ENCODE measurements at regions not wholly inside any gene's neighbourhood (a gene's known extent, or its start where the extent isn't known, plus 50 kb on each side); places are given as distances from the start of the nearest gene placed in this dataset.
A peak's percentile ranks its signal among the peaks of the same experiment; 100 is the strongest.

DNA sequence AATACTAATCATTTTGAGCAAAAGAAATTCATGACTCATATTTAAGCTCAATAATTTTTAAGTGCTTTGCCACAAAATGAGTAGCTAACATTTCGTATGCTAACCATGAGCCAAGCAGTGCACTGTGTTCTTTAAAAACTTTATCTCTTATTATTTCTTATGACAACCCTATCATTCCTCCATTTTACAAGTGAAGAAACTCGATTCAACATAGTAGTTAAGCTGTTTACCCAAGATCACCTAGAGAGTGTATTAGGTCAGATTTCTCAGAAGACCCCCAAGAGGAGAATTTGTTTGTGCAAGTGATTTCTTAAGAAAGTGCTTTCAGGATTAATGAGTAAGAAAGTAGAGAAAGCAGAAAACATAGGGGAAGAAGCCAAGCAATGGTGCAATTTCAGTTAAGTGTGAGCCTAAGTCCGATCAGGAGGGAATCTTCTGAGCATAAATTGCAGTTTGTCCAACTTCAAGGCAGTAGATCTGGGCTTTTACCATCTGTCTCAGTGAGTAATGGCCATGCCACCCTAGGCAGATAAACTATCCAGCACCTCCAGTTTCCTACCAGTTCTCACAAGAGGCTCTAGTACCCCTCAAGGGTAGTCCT is 202.7 kb downstream of the SCG2 start:
- Histone ChIP-seq H3K27ac (ENCODE audit: low read length) (no peak overlapping the region), H3K4me1 (ENCODE audit: control insufficient read depth, insufficient read depth, low read length) (no peaks in the 10 kb centered on the region), H3K27me3 (ENCODE audit: control insufficient read depth, insufficient read depth) (no peaks in the 10 kb centered on the region), H3K4me3 (ENCODE audit: low read length) (no peak overlapping the region), H3K9me3 (ENCODE audit: control insufficient read depth, low read length) (no peaks in the 10 kb centered on the region)
- WGBS = 50% methylated on average over 3 of the region's 3 CpGs
- ATAC-seq = peak; percentile 29 to 71
- DNase-seq = no peak
- intact Hi-C loops (cut with DNase I) = no loop called here

DNA sequence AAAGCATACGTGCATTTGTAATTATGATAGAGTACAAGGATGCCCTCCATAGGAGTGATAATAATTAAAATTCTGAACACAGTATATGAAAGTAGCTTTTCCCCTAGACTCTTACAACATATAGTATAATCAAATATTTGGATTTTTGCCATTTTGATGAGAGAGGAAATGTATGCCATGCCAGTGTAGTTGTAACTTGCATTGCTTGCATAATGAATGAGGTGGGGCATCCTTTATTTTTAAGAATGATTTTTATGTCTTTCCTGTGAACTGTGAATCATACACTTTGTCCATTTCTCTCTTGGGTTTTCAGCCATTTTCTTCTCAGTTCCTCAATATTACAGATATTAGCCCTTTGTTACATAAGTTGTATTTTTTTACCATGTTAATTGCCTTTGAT is 197.5 kb downstream of the SCG2 start:
- WGBS = 90% methylated on average over 1 of the region's 1 CpG
- DNase-seq (no peak), ATAC-seq (no peak)
- H3K4me1 ChIP-seq (ENCODE audit: control insufficient read depth, insufficient read depth, low read length) = no peaks in the 10 kb centered on the region
- intact Hi-C loops (cut with DNase I) = no loop called here
- no peaks in the 10 kb centered on the region for H3K27me3 ChIP-seq (ENCODE audit: control insufficient read depth, insufficient read depth)
- H3K27ac ChIP-seq (ENCODE audit: low read length) = no peak overlapping the region
- H3K4me3 ChIP-seq (ENCODE audit: low read length) = no peak overlapping the region
- no peaks in the 10 kb centered on the region for H3K9me3 ChIP-seq (ENCODE audit: control insufficient read depth, low read length)

DNA sequence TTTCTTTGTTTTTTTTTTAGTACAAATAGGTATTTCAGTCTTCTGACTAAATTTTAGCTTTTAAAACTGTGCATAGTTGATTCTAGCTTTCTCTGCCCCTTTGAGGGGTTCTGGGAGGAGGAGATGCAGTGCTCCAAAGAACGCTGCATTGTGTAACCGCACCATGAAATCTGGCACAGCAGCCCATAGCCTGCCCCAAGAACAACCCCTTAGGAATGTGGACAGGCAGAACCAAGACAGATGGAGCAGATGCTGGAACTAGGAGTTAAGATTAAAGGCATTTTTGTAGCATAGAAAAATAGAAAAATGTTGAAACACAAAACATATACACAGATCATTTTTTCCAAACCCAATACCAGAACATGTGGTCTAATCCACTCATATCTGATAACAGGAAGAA is 187.5 kb downstream of the SCG2 start:
- DNase-seq = peak; percentile 78 to 89 (median 82)
- peak; percentile 93 to 98 for ATAC-seq
- H3K27ac ChIP-seq (ENCODE audit: low read length) = no peak overlapping the region
- intact Hi-C loops (cut with DNase I) = no loop called here
- no peaks in the 10 kb centered on the region for H3K4me1 ChIP-seq (ENCODE audit: control insufficient read depth, insufficient read depth, low read length)
- no peaks in the 10 kb centered on the region for H3K27me3 ChIP-seq (ENCODE audit: control insufficient read depth, insufficient read depth)
- H3K9me3 ChIP-seq (ENCODE audit: control insufficient read depth, low read length) = no peaks in the 10 kb centered on the region
- WGBS = 47% methylated on average over 2 of the region's 2 CpGs
- no peak overlapping the region for H3K4me3 ChIP-seq (ENCODE audit: low read length)

DNA sequence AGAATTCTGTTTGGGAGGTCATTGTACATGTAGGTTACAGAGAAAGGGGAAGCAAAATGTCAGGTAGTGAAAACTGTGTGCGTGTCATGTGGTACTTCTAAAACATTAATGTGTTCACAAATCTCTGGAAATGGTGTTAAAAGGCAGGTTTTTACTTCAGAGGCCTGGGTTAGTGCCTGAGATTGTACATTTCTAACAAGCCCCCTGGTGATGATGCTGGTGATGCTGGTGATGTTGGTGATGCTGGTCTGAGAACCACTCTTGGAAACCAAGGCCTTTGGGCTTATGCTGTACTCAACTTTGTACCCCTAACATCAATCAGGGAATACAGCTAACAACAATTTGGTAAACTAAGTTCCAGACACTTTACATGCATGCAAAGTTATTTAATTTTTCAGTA is 187.1 kb downstream of the SCG2 start:
- no peaks in the 10 kb centered on the region for H3K9me3 ChIP-seq (ENCODE audit: control insufficient read depth, low read length)
- intact Hi-C loops (cut with DNase I) = no loop called here
- ATAC-seq (no peak), DNase-seq (no peak)
- no peaks in the 10 kb centered on the region for H3K4me1 ChIP-seq (ENCODE audit: control insufficient read depth, insufficient read depth, low read length)
- WGBS = 89% methylated on average over 1 of the region's 1 CpG
- no peak overlapping the region for H3K4me3 ChIP-seq (ENCODE audit: low read length)
- peak overlapping the region; percentile 64 for H3K27ac ChIP-seq (ENCODE audit: low read length)
- no peaks in the 10 kb centered on the region for H3K27me3 ChIP-seq (ENCODE audit: control insufficient read depth, insufficient read depth)

DNA sequence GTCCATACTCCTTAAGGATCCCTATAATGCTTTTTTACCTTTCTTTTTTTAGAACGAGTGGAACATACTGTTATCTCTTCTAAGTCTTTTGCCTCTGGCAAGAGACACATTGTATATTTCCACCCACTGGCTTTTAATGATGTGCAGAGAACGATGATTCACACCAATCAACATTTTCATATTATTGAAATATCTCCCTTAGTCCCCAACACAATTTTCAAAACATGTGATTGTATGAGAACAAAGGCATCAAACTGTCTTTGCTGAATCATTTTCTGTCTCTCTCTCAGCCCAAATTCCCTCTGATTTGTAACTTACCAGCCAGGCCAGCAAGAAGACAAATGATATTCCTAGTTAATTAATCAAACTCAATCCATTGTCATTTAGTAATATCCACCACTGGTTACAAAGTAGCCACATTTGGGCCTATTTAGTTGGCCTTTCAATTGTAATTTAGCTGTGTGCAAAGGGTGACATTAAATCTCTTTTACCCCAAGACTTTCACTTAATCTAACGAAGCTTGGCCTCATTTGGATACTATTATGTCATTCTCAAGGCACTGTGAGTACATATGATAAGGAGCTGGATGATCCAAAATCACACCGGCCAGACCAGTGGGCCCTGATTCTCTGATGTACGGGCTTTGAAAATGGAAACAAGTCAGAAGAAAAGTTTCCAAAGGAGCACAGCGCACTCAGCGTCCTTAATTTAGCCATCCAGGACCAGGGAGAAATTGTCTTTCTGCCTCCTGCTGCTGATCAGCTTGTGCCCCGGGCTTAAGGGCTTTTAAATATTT is 185.1 kb downstream of the SCG2 start:
- no peaks in the 10 kb centered on the region for H3K27me3 ChIP-seq (ENCODE audit: control insufficient read depth, insufficient read depth)
- H3K9me3 ChIP-seq (ENCODE audit: control insufficient read depth, low read length) = no peaks in the 10 kb centered on the region
- WGBS = 51% methylated on average over 8 of the region's 8 CpGs
- H3K4me1 ChIP-seq (ENCODE audit: control insufficient read depth, insufficient read depth, low read length) = no peaks in the 10 kb centered on the region
- H3K27ac ChIP-seq (ENCODE audit: low read length) = no peak overlapping the region
- ATAC-seq (peak; percentile 68 to 79), DNase-seq (peak in 2 of 3 donors; percentile 13 to 75)
- H3K4me3 ChIP-seq (ENCODE audit: low read length) = no peak overlapping the region
- intact Hi-C loops (cut with DNase I) = no loop called here

DNA sequence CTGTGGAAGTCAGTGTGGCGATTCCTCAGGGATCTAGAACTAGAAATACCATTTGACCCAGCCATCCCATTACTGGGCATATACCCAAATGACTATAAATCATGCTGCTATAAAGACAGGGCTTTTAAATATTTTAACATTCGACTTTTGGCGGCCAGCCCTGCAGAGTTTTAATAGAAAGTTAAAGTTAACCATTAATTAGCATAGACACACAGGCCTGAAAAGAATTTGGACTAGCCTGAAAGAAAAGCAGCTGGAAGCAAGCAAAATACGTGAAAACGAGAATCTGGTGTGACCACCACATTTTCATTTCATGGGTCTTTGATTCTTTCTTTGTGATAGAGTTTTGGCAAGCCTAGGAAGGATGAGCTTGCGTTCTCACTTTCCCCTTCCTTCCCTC is 184.0 kb downstream of the SCG2 start:
- H3K9me3 ChIP-seq (ENCODE audit: control insufficient read depth, low read length) = no peaks in the 10 kb centered on the region
- H3K4me1 ChIP-seq (ENCODE audit: control insufficient read depth, insufficient read depth, low read length) = no peaks in the 10 kb centered on the region
- 67% methylated on average over 6 of the region's 6 CpGs for WGBS
- no peak overlapping the region for H3K4me3 ChIP-seq (ENCODE audit: low read length)
- intact Hi-C loops (cut with DNase I) = no loop called here
- DNase-seq = no peak
- H3K27ac ChIP-seq (ENCODE audit: low read length) = no peak overlapping the region
- ATAC-seq = no peak
- H3K27me3 ChIP-seq (ENCODE audit: control insufficient read depth, insufficient read depth) = no peaks in the 10 kb centered on the region

DNA sequence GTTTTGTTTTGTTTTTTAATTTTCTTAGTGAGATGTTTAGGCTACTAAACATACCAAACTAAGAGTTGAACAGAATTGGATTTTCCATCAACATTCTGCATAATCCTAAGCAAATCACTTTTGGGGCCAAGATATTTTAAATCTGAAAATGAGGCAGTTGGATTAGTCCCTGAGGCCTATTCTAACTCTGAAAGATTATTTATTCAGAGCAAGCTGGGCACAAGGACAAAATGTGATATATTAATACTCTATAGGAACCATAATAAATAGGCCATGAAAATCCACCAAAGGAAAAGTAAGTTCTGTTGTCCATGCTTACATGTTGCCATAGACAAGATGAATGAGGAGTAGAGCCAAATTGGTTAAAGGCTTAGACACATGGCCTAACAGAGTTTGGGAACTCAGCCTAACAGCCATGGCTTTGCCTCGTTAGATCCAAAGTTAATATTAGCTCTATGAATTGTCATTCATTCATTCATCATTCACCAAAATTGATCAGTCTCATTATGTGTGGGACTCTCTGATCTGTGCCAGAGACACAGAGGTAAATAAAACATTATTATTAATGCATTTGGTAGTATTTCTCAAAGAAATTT is 183.5 kb downstream of the SCG2 start:
- H3K27me3 ChIP-seq (ENCODE audit: control insufficient read depth, insufficient read depth) = no peaks in the 10 kb centered on the region
- no peak for DNase-seq
- no peak overlapping the region for H3K4me3 ChIP-seq (ENCODE audit: low read length)
- no peaks in the 10 kb centered on the region for H3K9me3 ChIP-seq (ENCODE audit: control insufficient read depth, low read length)
- 34% methylated on average over 1 of the region's 1 CpG for WGBS
- intact Hi-C loops (cut with DNase I) = no loop called here
- no peaks in the 10 kb centered on the region for H3K4me1 ChIP-seq (ENCODE audit: control insufficient read depth, insufficient read depth, low read length)
- no peak for ATAC-seq
- H3K27ac ChIP-seq (ENCODE audit: low read length) = no peak overlapping the region

DNA sequence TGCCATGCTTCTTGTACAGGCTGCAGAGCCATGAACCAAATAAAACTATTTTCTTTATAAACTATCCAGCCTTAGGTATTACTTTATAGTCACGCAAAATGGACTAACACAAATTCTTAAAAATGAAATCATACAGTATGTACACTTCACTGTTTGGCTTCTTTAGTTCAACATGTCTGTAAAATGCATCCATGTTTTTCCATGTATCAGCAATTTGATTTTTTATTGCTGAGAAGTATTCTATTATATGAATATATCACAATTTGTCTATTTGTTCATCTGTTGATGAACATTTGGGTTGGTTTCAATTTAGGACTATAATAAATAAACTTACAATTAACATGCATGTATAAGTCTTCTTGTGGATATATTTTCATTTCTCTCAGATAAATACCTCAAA is 182.1 kb downstream of the SCG2 start:
- ATAC-seq (no peak), DNase-seq (no peak)
- Histone ChIP-seq H3K27me3 (ENCODE audit: control insufficient read depth, insufficient read depth) (no peaks in the 10 kb centered on the region), H3K9me3 (ENCODE audit: control insufficient read depth, low read length) (no peaks in the 10 kb centered on the region), H3K4me3 (ENCODE audit: low read length) (no peak overlapping the region), H3K27ac (ENCODE audit: low read length) (no peak overlapping the region), H3K4me1 (ENCODE audit: control insufficient read depth, insufficient read depth, low read length) (no peaks in the 10 kb centered on the region)
- intact Hi-C loops (cut with DNase I) = no loop called here
- WGBS = 94% methylated on average over 1 of the region's 1 CpG

DNA sequence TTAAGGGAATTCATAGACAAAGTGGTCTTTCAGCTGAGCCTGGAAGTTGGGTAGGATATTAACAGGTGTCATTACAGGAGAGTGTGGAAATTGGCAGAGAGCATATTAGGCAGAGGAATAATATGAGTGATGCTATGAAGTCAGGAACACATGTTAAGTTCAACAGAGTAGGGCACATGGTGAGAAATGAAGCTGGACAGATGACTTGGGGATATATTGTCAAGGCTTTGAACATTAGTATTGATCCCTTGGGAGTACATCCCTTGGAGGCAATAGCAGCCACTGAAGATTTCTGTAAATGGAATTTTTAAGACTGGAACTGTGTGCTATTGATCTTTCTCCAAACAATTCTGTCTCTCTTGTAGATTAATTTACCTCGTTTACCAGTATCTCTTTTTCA is 170.7 kb downstream of the SCG2 start:
- no peak for ATAC-seq
- no peaks in the 10 kb centered on the region for H3K9me3 ChIP-seq (ENCODE audit: control insufficient read depth, low read length)
- no peaks in the 10 kb centered on the region for H3K4me1 ChIP-seq (ENCODE audit: control insufficient read depth, insufficient read depth, low read length)
- 49% methylated on average over 1 of the region's 1 CpG for WGBS
- H3K27me3 ChIP-seq (ENCODE audit: control insufficient read depth, insufficient read depth) = no peaks in the 10 kb centered on the region
- H3K4me3 ChIP-seq (ENCODE audit: low read length) = no peak overlapping the region
- intact Hi-C loops (cut with DNase I) = no loop called here
- DNase-seq = no peak
- H3K27ac ChIP-seq (ENCODE audit: low read length) = no peak overlapping the region

DNA sequence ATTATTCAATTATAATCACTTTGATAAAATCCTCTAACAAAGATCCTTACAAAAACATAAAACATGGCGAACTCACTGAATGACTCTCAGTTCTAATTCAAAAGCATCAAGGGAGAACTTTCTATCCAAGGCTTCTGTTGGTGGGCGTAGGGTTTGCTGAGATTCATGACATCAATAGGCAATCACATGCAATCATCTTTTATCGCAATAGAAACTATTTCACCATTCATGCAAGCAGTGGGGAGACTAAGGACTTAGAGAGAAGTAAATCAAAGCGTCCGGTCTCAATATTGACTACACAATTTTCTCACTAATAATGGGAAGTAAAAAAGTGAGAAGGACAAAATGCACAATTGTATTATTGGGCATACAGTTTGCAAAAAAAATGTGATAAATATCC is 168.7 kb downstream of the SCG2 start:
- no peaks in the 10 kb centered on the region for H3K9me3 ChIP-seq (ENCODE audit: control insufficient read depth, low read length)
- no peak for ATAC-seq
- no peak for DNase-seq
- H3K4me3 ChIP-seq (ENCODE audit: low read length) = no peak overlapping the region
- no peaks in the 10 kb centered on the region for H3K27me3 ChIP-seq (ENCODE audit: control insufficient read depth, insufficient read depth)
- H3K27ac ChIP-seq (ENCODE audit: low read length) = no peak overlapping the region
- intact Hi-C loops (cut with DNase I) = no loop called here
- H3K4me1 ChIP-seq (ENCODE audit: control insufficient read depth, insufficient read depth, low read length) = no peaks in the 10 kb centered on the region
- 91% methylated on average over 5 of the region's 5 CpGs for WGBS

DNA sequence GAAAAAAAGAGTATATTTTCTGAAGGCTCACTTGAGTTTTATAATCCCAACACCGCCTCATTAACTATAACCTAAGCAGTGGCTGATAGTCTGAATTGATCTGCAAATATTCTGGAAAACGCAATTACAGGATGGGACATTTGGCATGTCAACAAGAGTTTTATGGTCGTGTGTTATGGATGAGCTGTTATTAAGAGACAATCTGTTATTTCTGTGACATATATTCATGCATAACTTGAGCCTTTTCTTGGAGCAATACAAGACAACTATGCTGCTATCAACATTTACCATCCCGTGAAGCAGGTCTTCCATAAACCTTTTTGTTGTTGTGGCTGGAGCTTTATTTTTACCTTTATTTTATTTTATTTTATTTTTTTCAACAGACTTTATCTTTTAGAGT is 164.4 kb downstream of the SCG2 start:
- DNase-seq (no peak), ATAC-seq (no peak)
- H3K27ac ChIP-seq (ENCODE audit: low read length) = no peak overlapping the region
- intact Hi-C loops (cut with DNase I) = no loop called here
- 83% methylated on average over 4 of the region's 4 CpGs for WGBS
- no peaks in the 10 kb centered on the region for H3K9me3 ChIP-seq (ENCODE audit: control insufficient read depth, low read length)
- H3K4me1 ChIP-seq (ENCODE audit: control insufficient read depth, insufficient read depth, low read length) = no peaks in the 10 kb centered on the region
- no peak overlapping the region for H3K4me3 ChIP-seq (ENCODE audit: low read length)
- no peaks in the 10 kb centered on the region for H3K27me3 ChIP-seq (ENCODE audit: control insufficient read depth, insufficient read depth)

Measured in right cardiac atrium (tissue), 5 donors.